ENCODE measurements at regions not wholly inside any gene's neighbourhood (a gene's known extent, or its start where the extent isn't known, plus 50 kb on each side); places are given as distances from the start of the nearest gene placed in this dataset.

GRCh38 chr2:53509831-53510388, 257.7 kb upstream of the CHAC2 start:
- TF ChIP-seq GABPA (IDR thresholded peaks at IDR 0.05; ENCODE audit: low read depth) (no peak), NRF1 (conservative IDR thresholded peaks at IDR 0.05; ENCODE audit: low read depth, low read length) (no peak), EZH2 (IDR thresholded peaks at IDR 0.05; ENCODE audit: borderline replicate concordance, control insufficient read depth, low read depth, low read length) (no peak), POLR2A (IDR thresholded peaks at IDR 0.05; ENCODE audit: low read depth, low read length) (no peak), YY1 (IDR thresholded peaks at IDR 0.05; ENCODE audit: low read depth, low read length) (no peak), NFYA (IDR thresholded peaks at IDR 0.05; ENCODE audit: borderline replicate concordance, low read depth, low read length) (no peak)
- TF ChIP-seq, protein P1, sequence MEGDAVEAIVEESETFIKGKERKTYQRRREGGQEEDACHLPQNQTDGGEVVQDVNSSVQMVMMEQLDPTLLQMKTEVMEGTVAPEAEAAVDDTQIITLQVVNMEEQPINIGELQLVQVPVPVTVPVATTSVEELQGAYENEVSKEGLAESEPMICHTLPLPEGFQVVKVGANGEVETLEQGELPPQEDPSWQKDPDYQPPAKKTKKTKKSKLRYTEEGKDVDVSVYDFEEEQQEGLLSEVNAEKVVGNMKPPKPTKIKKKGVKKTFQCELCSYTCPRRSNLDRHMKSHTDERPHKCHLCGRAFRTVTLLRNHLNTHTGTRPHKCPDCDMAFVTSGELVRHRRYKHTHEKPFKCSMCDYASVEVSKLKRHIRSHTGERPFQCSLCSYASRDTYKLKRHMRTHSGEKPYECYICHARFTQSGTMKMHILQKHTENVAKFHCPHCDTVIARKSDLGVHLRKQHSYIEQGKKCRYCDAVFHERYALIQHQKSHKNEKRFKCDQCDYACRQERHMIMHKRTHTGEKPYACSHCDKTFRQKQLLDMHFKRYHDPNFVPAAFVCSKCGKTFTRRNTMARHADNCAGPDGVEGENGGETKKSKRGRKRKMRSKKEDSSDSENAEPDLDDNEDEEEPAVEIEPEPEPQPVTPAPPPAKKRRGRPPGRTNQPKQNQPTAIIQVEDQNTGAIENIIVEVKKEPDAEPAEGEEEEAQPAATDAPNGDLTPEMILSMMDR (IDR thresholded peaks at IDR 0.05 in 2 of 3, conservative IDR thresholded peaks at IDR 0.05 in 1 of 3; ENCODE audit: control insufficient read depth in 2 of 3, extremely low read depth in 1 of 3, insufficient read depth in 1 of 3, low read depth in 3 of 3, low read length in 3 of 3): no peak
